ENCODE measurements at regions not wholly inside any gene's neighbourhood (a gene's known extent, or its start where the extent isn't known, plus 50 kb on each side); places are given as distances from the start of the nearest gene placed in this dataset.
"Not testable (repeated sequence)": the region's sequence is repeated elsewhere in the genome, so short reads cannot be mapped to it uniquely, and the experiment has no call there.

DNA sequence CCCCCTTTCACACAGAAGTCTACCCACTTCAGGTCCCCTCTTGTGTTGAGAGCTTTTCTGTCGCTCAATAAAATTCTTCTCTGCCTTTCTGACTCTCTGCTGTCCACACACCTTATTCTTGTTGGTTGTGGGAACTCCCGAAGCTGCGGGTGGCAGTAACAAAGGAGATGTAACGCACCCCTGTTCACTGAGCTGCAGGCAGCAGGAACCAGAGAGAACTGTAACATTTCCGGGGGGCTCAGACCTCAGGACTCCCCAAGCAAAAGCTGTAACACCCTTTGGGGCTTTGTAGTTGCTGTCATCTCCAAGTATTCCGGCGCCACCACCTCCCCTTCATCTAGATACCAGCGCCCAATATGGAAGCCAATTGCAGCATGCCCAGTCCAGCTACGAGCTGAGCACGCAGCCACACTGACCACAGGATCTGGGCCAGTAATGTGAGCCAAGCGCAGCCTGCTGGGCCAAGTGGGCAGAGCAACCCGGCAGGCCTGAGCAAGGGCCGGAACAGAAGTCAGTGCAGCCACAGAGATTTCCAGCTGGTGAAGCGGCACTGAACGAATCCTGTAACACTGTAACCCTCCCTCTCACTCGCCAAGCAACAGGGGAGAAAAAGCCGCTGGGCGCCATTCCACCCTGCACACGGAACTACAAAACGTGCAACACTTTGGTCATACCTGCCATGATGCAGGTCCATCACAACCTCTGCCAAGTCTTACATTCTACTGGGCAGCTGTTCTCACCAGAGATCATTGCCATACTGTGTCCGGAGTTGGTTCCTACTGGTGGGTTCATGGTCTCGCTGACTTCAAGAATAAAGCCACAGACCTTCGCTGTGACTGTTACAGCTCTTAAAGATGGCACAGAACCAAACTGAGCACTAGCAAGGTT, 194.3 kb downstream of the SPATA31A6 start:
- DNase-seq (ENCODE audit: low spot score) = not testable (repeated sequence)

DNA sequence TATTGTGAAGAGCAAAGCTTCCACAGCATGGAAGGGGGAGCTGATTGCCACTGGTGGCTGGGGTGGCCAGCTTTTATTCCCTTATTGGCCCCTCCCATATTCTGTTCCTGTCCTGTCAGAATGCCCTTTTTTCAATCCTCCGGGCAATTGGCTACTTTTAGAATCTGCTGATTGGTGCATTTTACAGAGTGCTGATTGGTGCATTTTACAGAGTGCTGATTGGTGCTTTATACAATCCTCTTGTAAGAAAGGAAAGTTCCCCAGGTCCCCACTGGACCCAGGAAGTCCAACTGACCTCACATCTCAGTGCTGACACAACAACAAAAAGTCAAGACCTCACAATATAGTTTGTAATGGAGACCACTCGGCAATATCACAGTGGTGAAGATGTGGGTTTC, 195.0 kb downstream of the SPATA31A6 start:
- DNase-seq (ENCODE audit: low spot score) = no peak

DNA sequence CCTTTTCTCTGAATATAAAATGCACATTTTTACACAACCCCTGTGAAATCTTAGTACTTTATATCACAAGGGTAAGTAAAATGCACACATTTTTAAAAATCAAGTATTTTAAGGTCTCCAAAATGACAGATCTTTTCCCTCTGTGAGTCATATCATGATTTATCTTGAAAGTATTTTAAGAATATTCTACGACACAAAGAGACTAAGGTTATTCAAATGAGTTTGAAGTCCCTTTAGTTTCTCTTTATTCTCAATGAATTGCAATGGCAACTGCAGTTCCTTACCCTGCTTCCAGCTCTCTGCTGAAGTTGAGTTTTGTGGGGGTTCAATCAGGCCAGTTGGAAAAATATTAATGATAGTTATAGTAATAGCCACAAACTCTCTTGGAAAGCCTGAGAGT, 196.1 kb downstream of the SPATA31A6 start:
- DNase-seq (ENCODE audit: low spot score) = not testable (repeated sequence)

DNA sequence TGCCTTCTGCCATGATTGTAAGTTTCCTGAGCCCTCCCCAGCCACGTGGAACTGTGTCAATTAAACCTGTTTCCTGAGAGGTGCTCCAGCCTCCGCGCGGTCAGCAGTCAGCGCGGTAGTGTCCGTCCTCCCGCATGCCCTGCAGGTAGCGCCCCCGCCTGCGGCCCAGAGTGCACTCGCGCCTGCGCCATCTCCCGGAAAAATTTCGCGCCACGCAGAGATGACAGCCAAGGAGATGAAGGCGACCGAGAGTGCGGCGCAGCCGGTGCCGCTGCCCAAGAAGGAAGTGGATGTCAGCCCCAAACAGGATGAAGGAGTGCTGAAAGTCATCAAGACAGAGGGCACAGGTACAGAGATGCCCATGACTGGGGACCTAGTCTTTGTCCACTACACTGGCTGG, 201.1 kb downstream of the SPATA31A6 start:
- not testable (repeated sequence) for DNase-seq (ENCODE audit: low spot score)

DNA sequence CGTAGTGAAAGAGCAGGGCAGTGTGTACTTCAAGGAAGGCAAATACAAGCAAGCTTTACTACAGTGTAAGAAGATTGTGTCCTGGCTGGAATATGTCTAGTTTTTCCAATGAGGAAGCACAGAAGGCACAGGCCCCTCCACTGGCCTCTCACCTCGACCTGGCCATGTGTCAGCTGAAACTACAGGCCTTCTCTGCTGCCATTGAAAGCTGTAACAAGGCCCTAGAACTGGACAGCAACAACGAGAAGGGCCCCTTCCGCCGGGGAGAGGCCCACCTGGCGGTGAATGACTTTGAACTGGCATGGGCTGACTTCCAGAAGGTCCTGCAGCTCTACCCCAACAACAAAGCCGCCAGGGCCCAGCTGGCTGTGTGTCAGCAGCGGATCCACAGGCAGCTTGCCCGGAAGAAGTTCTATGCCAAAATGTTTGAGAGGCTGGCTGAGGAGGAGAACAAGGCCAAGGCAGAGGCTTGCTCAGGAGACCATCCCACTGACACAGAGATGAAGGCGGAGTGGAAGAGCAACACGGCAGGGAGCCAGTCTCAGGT, 202.2 kb downstream of the SPATA31A6 start:
- DNase-seq (ENCODE audit: low spot score) = not testable (repeated sequence)

DNA sequence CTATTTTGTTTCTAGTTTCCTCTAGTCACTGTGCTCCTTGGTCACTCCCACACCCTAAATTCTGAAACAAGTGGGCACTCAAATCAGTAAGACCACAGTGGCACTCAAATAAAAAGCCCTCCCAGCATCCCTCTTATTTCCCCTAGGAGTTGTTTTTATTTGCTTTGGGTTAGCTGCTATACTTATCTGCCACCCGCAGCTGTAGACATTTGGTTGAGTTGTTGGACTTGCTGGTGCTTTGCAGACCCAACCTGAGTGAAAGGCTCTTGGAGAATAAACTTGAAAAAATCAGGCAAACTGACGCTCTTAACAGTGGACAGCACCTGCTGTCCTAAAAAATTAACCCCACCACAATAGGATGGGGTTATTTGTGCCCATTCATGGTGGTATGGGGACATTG, 203.0 kb downstream of the SPATA31A6 start:
- no peak for DNase-seq (ENCODE audit: low spot score)

DNA sequence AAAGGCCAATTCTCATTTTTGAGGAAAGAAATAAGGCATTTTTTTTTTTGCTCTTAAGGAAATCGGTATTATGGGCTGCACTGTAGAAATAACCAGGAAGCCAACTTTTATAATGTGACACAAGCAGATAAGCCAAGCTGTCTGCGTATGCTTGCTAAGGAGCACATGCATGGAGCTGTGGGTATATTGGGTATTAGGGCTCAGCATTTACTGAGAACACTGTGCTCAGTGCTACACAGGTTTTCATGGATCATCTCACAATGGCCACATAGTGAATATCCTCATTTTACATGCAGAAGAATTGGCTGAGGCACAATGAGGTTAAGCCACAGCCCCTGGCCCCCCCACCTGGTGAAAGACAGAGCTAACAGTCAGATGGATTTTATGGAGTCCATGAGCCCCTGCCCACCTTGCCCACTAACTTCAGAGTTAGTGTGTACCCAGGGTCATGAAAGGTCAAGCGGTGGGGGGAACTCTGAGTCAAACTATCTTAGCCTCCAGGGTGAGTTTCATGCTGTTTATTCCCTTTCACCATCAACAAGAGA, 204.8 kb downstream of the SPATA31A6 start:
- no peak for DNase-seq (ENCODE audit: low spot score)

DNA sequence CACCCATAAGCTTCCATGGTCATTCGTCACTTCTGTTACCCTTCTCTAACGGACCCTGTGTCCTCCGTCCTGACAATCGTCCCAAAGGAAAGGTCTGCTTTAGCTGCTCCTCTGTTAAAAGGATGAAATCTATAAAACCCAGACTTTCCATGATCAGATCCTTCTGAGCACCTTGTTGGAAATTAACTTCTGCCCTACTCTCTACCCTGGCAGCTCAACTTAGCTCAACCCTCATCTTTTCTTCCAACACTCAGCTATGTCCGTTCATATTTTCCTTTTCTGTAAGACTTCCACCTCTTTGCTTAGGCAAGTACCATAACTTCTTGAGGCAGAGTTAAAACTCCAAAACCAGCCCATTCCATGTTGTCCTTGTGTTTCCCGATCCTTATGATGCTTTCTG, 205.4 kb downstream of the SPATA31A6 start:
- DNase-seq (ENCODE audit: low spot score) = no peak

DNA sequence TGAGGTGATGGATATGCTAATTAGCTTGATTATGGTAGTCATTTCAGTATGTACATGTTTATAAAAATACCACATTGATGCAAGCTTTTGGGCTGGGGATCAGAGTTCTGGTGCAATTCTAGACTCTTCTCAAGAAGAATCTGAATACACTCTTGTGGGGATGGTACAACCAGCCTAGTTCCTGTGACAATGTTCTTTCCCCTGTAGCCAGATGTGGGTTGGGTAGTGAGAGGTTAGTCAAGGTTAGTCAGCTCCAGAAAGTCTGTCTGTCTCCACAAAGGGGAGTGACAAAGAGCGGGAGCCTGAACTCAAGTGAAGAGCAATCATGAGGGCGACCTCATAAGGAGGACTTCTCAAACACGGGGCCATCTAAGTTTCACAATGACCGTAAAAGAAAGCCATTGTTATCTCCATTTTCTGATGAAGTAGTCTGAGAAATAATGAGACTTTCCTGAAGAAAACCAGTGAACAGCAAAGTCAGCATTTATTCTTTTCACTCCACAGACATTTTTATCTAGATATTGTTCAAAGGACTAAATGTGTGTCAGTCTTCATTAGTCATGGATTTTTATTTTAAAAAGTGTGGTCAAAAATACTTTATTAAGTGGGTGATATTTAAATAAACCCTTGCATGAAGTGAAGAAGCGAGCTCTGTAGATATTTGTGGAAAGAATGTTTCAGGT, 209.5 kb downstream of the SPATA31A6 start:
- DNase-seq (ENCODE audit: low spot score) = not testable (repeated sequence)

DNA sequence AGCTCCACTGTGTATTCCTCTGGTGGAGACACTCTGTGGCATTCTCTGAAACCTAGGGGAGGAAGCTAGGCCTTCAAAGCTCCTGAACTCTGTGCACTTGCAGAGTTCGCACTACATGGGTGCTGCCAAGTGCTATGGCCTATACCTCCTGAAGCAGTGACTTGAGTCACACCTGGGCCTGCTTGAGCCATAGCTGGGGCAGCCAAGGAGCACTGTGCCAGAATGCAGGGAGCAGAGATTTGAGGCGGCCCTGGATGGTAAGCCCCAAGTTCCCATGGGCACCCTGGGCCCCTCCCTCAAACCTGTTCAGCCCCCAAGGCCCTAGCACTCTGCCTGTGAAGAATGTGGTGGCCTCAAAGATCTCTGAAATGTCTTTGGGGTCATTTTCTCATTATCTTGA, 212.9 kb downstream of the SPATA31A6 start:
- DNase-seq (ENCODE audit: low spot score) = no peak

DNA sequence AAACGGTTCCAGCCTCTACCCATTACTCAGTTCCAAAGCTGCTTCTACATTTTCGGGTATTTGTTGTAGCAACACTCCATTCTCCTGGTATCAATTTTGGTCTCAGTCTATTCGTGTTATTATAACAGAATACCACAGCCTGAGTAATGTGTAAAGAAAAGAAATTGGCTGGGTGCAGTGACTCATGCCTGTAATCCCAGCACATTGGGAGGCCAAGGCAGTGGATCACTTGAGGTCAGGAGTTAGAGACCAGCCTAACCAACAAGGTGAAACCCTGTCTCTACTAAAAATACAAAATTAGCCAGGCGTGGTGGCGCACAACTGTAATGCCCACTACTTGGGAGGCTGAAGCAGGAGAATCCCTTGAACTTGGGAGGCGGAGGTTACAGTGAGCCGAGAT, 213.9 kb downstream of the SPATA31A6 start:
- DNase-seq (ENCODE audit: low spot score) = not testable (repeated sequence)

DNA sequence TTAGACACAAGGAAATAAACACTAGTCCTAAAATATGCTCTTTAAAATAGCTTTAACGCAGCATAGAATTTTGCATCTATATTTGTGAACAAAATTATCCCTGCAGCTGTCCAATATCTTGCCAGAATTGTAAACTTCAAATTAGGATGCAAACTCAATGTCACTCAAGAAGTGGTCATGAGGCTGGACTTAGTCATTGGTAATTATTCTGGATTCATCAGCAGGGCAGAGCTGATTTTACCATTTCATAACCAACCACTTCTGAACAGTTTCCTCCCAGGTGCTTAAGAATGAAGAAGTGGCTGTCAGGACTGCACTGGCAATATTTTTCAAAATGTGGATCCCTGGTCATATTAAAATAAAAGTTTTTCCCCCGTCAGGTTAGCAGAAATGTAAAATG, 219.5 kb downstream of the SPATA31A6 start:
- DNase-seq (ENCODE audit: low spot score) = not testable (repeated sequence)

DNA sequence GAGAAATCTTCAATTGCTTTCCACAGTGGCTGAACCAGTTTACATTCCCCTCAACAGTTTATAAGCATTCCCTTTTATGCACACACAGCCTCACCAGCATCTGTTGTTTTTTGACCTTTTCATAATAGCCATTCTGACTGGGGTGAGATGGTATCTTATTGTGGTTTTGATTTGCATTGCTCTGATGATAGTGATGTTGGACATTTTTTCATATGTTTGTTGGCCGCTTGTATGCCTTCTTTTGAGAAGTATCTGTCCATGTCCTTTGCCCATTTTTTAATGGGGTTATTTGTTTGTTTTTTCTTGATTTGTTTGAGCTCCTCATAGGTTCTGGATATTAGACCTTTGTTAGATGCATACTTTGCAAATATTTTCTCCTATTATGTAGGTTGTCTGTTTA, 226.1 kb downstream of the SPATA31A6 start:
- not testable (repeated sequence) for DNase-seq (ENCODE audit: low spot score)

DNA sequence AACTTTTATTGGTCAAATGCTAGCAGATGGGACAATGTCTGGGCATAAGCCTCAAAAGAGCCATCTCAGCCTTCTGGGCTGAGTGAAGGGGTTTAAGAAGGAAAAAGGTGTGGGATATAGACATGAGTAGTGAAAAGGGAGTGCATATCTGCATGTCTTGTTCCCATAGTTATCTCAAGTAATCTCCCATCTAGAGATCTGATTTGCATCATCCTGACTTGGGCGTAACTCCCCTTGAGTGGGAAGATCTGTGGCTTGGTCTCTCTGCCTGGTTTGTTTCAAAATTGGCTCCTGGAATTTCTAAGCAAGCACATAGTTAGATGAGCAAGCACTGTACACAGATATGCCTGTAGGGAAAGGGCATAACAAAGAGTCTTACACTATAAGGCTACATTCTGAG, 228.9 kb downstream of the SPATA31A6 start:
- DNase-seq (ENCODE audit: low spot score) = not testable (repeated sequence)

DNA sequence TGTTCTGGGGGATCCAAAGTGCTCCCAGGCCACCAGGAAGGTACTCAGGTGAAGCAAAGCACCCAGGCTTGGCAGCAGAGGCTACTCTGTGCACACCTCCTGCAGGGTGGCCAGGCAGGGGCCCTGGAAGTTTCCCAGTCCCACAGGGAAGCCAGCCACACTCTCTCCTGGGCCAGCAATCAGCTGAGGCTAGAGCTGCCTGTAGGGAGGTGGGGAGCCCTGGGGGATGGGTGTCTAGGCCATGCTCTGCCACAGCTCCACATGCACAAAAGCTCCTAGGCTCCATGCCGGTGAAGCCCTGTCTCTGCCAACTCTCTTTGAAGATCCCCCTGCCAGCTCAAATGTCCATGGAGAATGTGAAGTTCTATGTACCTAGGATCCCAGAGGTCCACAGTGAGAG, 231.4 kb downstream of the SPATA31A6 start:
- not testable (repeated sequence) for DNase-seq (ENCODE audit: low spot score)

DNA sequence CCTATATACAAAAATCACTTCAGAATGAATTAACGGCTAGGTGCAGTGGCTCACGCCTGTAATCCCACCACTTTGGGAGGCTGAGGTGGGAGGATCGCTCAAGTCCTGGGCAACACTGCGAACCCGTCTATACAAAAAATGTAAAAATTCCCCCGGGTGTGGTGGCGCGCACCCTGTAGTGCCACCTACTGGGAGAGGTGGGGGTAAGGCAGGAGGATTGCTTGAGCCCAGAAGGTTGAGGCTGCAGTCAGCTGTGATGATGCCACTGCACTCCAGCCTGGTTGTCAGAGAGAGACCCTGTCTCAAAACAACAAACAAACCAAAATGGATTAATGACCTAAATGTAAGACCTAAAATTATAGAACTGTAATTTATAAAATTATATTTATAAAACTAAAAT, 236.2 kb downstream of the SPATA31A6 start:
- DNase-seq (ENCODE audit: low spot score) = not testable (repeated sequence)

DNA sequence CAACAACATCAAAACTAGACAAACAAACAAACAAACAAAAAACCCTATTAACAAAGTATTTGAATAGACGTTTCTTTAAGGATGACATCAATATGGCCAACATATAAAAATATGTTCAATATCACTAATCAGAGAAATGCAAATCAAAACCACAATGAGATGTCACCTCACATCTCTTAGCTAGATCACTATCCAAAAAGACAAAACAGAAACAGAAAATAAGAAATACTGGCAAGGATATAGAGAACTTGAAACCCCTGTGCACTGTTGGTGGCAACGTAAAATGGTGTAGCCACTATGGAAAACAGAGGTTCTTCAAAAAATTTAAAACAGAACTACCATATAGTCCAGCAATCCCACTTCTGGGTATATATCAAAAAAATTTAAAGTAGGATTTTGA, 236.9 kb downstream of the SPATA31A6 start:
- not testable (repeated sequence) for DNase-seq (ENCODE audit: low spot score)

DNA sequence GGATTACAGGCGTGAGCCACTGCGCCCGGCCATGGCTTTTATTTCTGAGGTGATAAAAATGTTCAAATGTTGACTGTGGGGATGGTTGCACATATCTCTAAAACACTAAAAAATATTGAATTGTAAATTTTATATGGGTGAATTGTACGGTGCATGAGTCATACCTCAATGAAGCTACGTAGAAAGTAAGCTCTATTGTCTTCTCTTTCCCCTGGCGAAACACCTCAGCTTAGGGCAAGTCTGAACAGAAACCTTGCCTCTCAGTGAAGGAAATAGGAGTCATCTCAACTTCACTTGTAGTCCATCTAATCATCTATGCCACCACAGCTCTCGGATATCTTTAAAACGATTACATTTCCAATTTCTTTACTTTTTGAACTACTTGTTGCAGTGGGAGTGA, 238.2 kb downstream of the SPATA31A6 start:
- DNase-seq (ENCODE audit: low spot score) = not testable (repeated sequence)

DNA sequence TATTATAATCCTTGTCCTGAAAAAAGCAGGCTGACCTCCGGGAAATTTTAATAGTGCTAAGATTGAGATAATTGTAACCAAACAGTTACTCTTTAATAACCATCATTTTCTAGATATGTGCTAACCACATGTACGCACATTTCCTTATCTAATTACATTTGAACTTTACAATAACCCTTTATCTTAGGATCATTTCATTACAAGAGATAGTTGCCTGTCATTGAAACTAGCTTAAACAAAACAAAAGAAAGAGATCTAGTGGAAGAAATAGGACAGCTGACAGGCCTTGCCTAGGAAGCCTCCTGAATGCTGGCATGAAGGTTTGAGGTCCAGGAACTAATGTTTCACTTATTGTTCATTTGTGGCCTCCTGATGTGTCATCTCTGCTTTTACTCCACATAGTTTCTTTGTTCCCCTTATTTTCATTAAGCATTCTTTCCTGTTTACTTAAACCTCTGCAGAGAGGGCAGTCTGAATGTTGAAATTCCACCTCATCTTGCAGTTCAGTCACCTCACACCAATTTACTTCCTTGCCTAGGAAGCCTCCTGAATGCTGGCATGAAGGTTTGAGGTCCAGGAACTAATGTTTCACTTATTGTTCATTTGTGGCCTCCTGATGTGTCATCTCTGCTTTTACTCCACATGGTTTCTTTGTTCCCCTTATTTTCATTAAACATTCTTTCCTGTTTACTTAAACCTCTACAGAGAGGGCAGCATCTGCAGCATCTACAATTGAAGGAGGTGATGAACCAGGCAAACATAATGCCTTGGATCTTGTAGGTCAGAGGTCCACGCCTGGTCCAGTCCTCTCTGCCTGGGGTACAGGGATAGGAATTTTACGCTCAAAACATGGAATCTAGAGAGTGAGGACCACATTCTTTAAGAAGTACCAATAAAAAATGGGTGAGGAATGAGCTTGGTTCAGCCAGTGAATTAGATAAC, 247.5 kb downstream of the SPATA31A6 start:
- not testable (repeated sequence) for DNase-seq (ENCODE audit: low spot score)

DNA sequence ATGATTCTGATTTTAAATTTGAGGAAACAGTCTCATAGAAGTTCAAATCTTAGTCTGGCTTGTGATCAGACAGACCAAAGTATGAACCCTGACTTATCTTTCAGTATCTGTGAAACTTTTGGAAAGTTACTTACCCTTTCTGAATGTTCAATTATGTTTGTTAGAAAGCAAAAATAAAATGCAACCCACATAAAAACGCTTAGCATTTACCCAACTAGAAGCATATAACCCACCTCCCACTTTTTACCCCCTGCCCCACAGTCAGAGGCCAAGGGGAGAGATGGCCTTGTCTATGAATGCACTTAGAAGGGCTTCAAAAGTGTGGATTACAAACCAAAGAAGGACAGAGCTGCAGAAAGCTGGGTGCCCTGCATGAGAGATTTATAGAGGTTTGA, 248.2 kb downstream of the SPATA31A6 start:
- not testable (repeated sequence) for DNase-seq (ENCODE audit: low spot score)
